IMR-90 (cell line): ENCODE measurements at regions not wholly inside any gene's neighbourhood (a gene's known extent, or its start where the extent isn't known, plus 50 kb on each side); places are given as distances from the start of the nearest gene placed in this dataset.
A peak's percentile ranks its signal among the peaks of the same experiment; 100 is the strongest.

Source experiments
- ATAC-seq: fragments of 200-7000 bp; cut with Tn5 transposase; 2 replicates; pipeline ENCODE4 v1.9.1; 2020; ENCODE audit warnings: low read depth, mild to moderate bottlenecking, moderate library complexity
- BruUV-seq: library from RNA; stranded (reverse); fragments of 400-500 nt; replicated peaks from 2 replicates; lab custom pipeline; 2021; lab: Mats Ljungman, UMichigan
- CTCF ChIA-PET: fragments of 300-600 bp; formaldehyde crosslinking; extraction: SDS; loops from one replicate; lab custom pipeline; 2021; ENCODE audit warnings: antibody characterized with exemption; lab: Yijun Ruan, JAX
- POLR2A ChIA-PET: fragments of 300-600 bp; sonication (Branson Sonifier 250); formaldehyde crosslinking; loops from one replicate; lab custom pipeline; 2022; ENCODE audit warnings: antibody characterized with exemption; ENCODE audit not compliant: unreplicated experiment; lab: Charles Lee
- DNase-seq: peaks from one replicate; pipeline ENCODE4 v3.0.0; 2013
- H2AFZ ChIP-seq: replicated peaks from 2 replicates; pipeline ENCODE3; 2013; ENCODE audit warnings: low read length, mild to moderate bottlenecking; ENCODE audit not compliant: poor library complexity
- H2AK5ac ChIP-seq: 2 replicates; pipeline ENCODE4 v1.6.1; 2013; ENCODE audit warnings: low read depth, low read length, inconsistent platforms
- H2AK9ac ChIP-seq: replicated peaks from 2 replicates; pipeline ENCODE3; 2013; ENCODE audit warnings: mild to moderate bottlenecking, low read depth, low read length, moderate library complexity; ENCODE audit not compliant: poor library complexity
- H2BK120ac ChIP-seq: 2 replicates; pipeline ENCODE4 v1.6.1; 2013; ENCODE audit warnings: low read depth, low read length, inconsistent platforms
- H2BK15ac ChIP-seq: 3 replicates; pipeline ENCODE4 v1.6.1; 2013; ENCODE audit warnings: low read depth, low read length, inconsistent platforms
- H2BK20ac ChIP-seq: 2 replicates; pipeline ENCODE4 v1.6.1; 2013; ENCODE audit warnings: low read depth, mild to moderate bottlenecking, inconsistent platforms, low read length, moderate library complexity
- H2BK5ac ChIP-seq: 2 replicates; pipeline ENCODE4 v1.6.1; 2013; ENCODE audit warnings: mild to moderate bottlenecking, low read depth, low read length, inconsistent platforms; ENCODE audit not compliant: poor library complexity, severe bottlenecking
- H3K14ac ChIP-seq: replicated peaks from 2 replicates; pipeline ENCODE4 v1.6.1; 2013; ENCODE audit warnings: low read depth, low read length, inconsistent platforms
- H3K18ac ChIP-seq: 2 replicates; pipeline ENCODE4 v1.6.1; 2013; ENCODE audit warnings: low read depth, low read length, control low read depth
- H3K23ac ChIP-seq: 2 replicates; pipeline ENCODE4 v1.6.1; 2013; ENCODE audit warnings: low read depth, low read length, inconsistent platforms
- H3K27ac ChIP-seq: 2 replicates; pipeline ENCODE4 v1.5.1; 2013; ENCODE audit warnings: mild to moderate bottlenecking, control low read depth, low read length; ENCODE audit not compliant: insufficient read depth
- H3K27me3 ChIP-seq: 2 replicates; pipeline ENCODE4 v1.6.1; 2013; ENCODE audit warnings: low read length; ENCODE audit not compliant: control insufficient read depth, insufficient read depth
- H3K36me3 ChIP-seq: 2 replicates; pipeline ENCODE4 v1.6.1; 2013; ENCODE audit warnings: low read length, mixed read lengths; ENCODE audit not compliant: control insufficient read depth, insufficient read depth
- H3K4ac ChIP-seq: 2 replicates; pipeline ENCODE4 v1.6.1; 2013; ENCODE audit warnings: low read depth, low read length, inconsistent platforms
- H3K4me1 ChIP-seq: 2 replicates; pipeline ENCODE4 v1.6.1; 2013; ENCODE audit warnings: low read length, mixed read lengths; ENCODE audit not compliant: control insufficient read depth, insufficient read depth
- H3K4me2 ChIP-seq: 2 replicates; pipeline ENCODE4 v1.6.1; 2013; ENCODE audit warnings: low read depth, mild to moderate bottlenecking, control low read depth, low read length, moderate library complexity
- H3K4me3 ChIP-seq: 2 replicates; pipeline ENCODE4 v1.5.1; 2013; ENCODE audit warnings: low read depth, mild to moderate bottlenecking, control low read depth, low read length, moderate library complexity; ENCODE audit not compliant: insufficient read depth
- H3K56ac ChIP-seq: 2 replicates; pipeline ENCODE4 v1.6.1; 2013; ENCODE audit warnings: low read length, inconsistent platforms; ENCODE audit not compliant: insufficient read depth; ENCODE audit errors: extremely low read depth
- H3K79me1 ChIP-seq, 2 experiments: 2 replicates each; pipeline ENCODE4 v1.6.1; 2013; ENCODE audit warnings: low read length in 2 of 2, inconsistent platforms in 1 of 2, low read depth in 1 of 2
- H3K9ac ChIP-seq: 2 replicates; pipeline ENCODE4 v1.6.1; 2013; ENCODE audit warnings: low read depth, low read length, control low read depth
- H3K9me1 ChIP-seq: 2 replicates; pipeline ENCODE4 v1.6.1; 2013; ENCODE audit warnings: low read length, inconsistent platforms; ENCODE audit not compliant: insufficient read depth
- H3K9me3 ChIP-seq: 2 replicates; pipeline ENCODE4 v1.6.1; 2013; ENCODE audit warnings: low read length; ENCODE audit not compliant: control insufficient read depth, insufficient read depth
- H4K20me1 ChIP-seq: 2 replicates; pipeline ENCODE4 v1.6.1; 2013; ENCODE audit warnings: low read length, inconsistent platforms; ENCODE audit not compliant: insufficient read depth
- H4K5ac ChIP-seq: 2 replicates; pipeline ENCODE4 v1.6.1; 2013; ENCODE audit warnings: mild to moderate bottlenecking, low read depth, low read length, control low read depth
- H4K8ac ChIP-seq, 2 experiments: 2 replicates each; pipeline ENCODE4 v1.6.1; 2013; ENCODE audit warnings: low read depth in 2 of 2, low read length in 2 of 2, control low read depth in 1 of 2, inconsistent platforms in 1 of 2
- H4K91ac ChIP-seq: 2 replicates; pipeline ENCODE4 v1.6.1; 2013; ENCODE audit warnings: low read depth, low read length, inconsistent platforms; ENCODE audit not compliant: insufficient read depth
- BHLHE40 ChIP-seq: fragments of 150-350 bp; IDR thresholded peaks from 2 replicates; pipeline ENCODE4 v1.6.1; 2016; ENCODE audit warnings: mild to moderate bottlenecking, low read depth, low read length
- CEBPB ChIP-seq: IDR thresholded peaks from 2 replicates; pipeline ENCODE4 v1.6.1; 2012; ENCODE audit warnings: low read depth, low read length, improper control_type of control experiment
- FOS ChIP-seq: fragments of 150-350 bp; IDR thresholded peaks from 2 replicates; pipeline ENCODE4 v1.6.1; 2016; ENCODE audit warnings: low read depth, low read length
- MAFK ChIP-seq: IDR thresholded peaks from 2 replicates; pipeline ENCODE4 v1.6.1; 2012; ENCODE audit warnings: low read depth, low read length, improper control_type of control experiment
- MAZ ChIP-seq: IDR thresholded peaks from 2 replicates; pipeline ENCODE4 v1.6.1; 2012; ENCODE audit warnings: low read depth, mild to moderate bottlenecking, low read length, improper control_type of control experiment, moderate library complexity, borderline replicate concordance
- MXI1 ChIP-seq: IDR thresholded peaks from 2 replicates; pipeline ENCODE4 v1.6.1; 2012; ENCODE audit warnings: low read depth, mild to moderate bottlenecking, low read length, moderate library complexity, borderline replicate concordance
- NFE2L2 ChIP-seq: fragments of 150-350 bp; IDR thresholded peaks from 2 replicates; pipeline ENCODE4 v1.6.1; 2016; ENCODE audit warnings: low read depth, mild to moderate bottlenecking, low read length
- POLR2A ChIP-seq: IDR thresholded peaks from 2 replicates; pipeline ENCODE4 v1.6.1; 2012; ENCODE audit warnings: mild to moderate bottlenecking, low read depth, low read length
- RCOR1 ChIP-seq: IDR thresholded peaks from 2 replicates; pipeline ENCODE4 v1.6.1; 2012; ENCODE audit warnings: mild to moderate bottlenecking, low read length, improper control_type of control experiment; ENCODE audit not compliant: insufficient replicate concordance
- RFX5 ChIP-seq: IDR thresholded peaks from 2 replicates; pipeline ENCODE4 v1.8.0; 2012; ENCODE audit warnings: low read depth, mild to moderate bottlenecking, low read length, moderate library complexity
- SMC3 ChIP-seq: fragments of 150-350 bp; IDR thresholded peaks from 2 replicates; pipeline ENCODE4 v1.6.1; 2016; ENCODE audit warnings: low read depth, mild to moderate bottlenecking, antibody characterized with exemption, low read length, moderate library complexity
- WGBS, 2 experiments: methylation state at CpG; one replicate each; pipeline versions ENCODE4 v1.1.5 to v1.1.7; 2013; ENCODE audit warnings: missing lambda C conversion rate in 2 of 2; ENCODE audit not compliant: insufficient read length in 1 of 2; ENCODE audit errors: extremely low coverage in 2 of 2; 5-methylcytosine and 5-hydroxymethylcytosine counted together
- dilution Hi-C: fragments of 300-500 bp; cut with HindIII; formaldehyde crosslinking; loops from one replicate; pipeline ENCODE4 v1.14.3; 2018; ENCODE audit warnings: low sequenced_read_pairs; ENCODE audit not compliant: unreplicated experiment
- in situ Hi-C: fragments of 300-500 bp; cut with MboI; formaldehyde crosslinking; loops from 3 replicates; pipeline ENCODE4 v1.14.3; 2019; ENCODE audit warnings: low sequenced_read_pairs, inconsistent platforms, mixed read lengths
- intact Hi-C: fragments of 100-400 bp; cut with micrococcal nuclease; formaldehyde crosslinking; loops from 2 replicates; pipeline ENCODE4 v1.10.0; 2022
- TF ChIP-seq, protein P1 (sequence below): fragments of 150-350 bp; IDR thresholded peaks from 2 replicates; pipeline ENCODE4 v1.6.1; 2017; ENCODE audit warnings: mild to moderate bottlenecking, antibody characterized with exemption, low read length, low read depth
- TF ChIP-seq, protein P2 (sequence below): fragments of 150-350 bp; IDR thresholded peaks from 2 replicates; pipeline ENCODE4 v1.6.1; 2016; ENCODE audit warnings: low read depth, mild to moderate bottlenecking, low read length, moderate library complexity, borderline replicate concordance

DNA sequence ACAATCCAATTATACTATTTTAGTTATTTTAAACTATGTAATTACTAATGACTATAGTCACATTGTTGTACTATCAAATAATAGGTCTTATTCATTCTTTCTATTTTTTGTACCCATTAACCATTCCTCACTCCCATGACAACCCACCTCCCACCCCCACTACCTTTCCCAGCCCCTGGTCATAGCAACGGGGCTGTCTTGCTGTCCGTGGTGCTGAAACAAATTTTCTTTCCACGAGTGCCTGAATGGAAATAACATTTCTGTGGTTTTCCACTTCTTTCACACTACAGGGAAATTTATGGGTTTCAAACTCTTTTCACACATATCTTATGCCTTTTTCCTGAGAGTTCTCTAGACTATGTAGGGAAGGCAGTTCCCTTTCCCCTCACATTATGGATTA, 326.6 kb downstream of the PHKB start:
- no peak overlapping the region for H3K23ac ChIP-seq
- no peak overlapping the region for H2AFZ ChIP-seq
- H3K9me1 ChIP-seq = no peaks in the 10 kb centered on the region
- no peaks in the 10 kb centered on the region for H3K79me1 ChIP-seq
- H2AK9ac ChIP-seq = no peak overlapping the region
- H3K4me3 ChIP-seq = no peak overlapping the region
- no peak overlapping the region for H2AK5ac ChIP-seq
- no peak overlapping the region for H2BK120ac ChIP-seq
- DNase-seq = peak; percentile 22
- no TSS peak for BruUV-seq
- H3K36me3 ChIP-seq = no peaks in the 10 kb centered on the region
- in situ Hi-C loops (no loop called here), intact Hi-C loops (loop anchor here (10.0 kb wide), 1 partner anchor 177 kb away; no protein-coding TSS in a partner anchor), dilution Hi-C loops (no loop called here)
- no peaks in the 10 kb centered on the region; the same call in 1 of the 2 replicates for H3K27me3 ChIP-seq
- H3K27ac ChIP-seq = no peak overlapping the region
- TF ChIP-seq CEBPB (no peak), SMC3 (no peak), FOS (no peak), RFX5 (no peak), BHLHE40 (no peak), POLR2A (no peak), MAFK (no peak), MAZ (no peak), MXI1 (no peak), NFE2L2 (no peak), RCOR1 (no peak)
- TF ChIP-seq, protein P1, sequence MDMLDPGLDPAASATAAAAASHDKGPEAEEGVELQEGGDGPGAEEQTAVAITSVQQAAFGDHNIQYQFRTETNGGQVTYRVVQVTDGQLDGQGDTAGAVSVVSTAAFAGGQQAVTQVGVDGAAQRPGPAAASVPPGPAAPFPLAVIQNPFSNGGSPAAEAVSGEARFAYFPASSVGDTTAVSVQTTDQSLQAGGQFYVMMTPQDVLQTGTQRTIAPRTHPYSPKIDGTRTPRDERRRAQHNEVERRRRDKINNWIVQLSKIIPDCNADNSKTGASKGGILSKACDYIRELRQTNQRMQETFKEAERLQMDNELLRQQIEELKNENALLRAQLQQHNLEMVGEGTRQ = no peak
- TF ChIP-seq, protein P2, sequence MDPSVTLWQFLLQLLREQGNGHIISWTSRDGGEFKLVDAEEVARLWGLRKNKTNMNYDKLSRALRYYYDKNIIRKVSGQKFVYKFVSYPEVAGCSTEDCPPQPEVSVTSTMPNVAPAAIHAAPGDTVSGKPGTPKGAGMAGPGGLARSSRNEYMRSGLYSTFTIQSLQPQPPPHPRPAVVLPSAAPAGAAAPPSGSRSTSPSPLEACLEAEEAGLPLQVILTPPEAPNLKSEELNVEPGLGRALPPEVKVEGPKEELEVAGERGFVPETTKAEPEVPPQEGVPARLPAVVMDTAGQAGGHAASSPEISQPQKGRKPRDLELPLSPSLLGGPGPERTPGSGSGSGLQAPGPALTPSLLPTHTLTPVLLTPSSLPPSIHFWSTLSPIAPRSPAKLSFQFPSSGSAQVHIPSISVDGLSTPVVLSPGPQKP = no peak
- ATAC-seq = no peak
- H4K8ac ChIP-seq = no peak overlapping the region
- H3K18ac ChIP-seq = no peak overlapping the region
- no peak overlapping the region for H3K9ac ChIP-seq
- H4K91ac ChIP-seq = no peak overlapping the region
- H2BK5ac ChIP-seq = no peak overlapping the region
- H3K4ac ChIP-seq = no peak overlapping the region
- H3K56ac ChIP-seq = no peak overlapping the region
- H3K4me2 ChIP-seq = no peak overlapping the region
- POLR2A ChIA-PET = no interaction called here
- H4K20me1 ChIP-seq = no peaks in the 10 kb centered on the region
- WGBS, 2 experiments = no CpG with 5 or more reads among the region's 3 CpGs
- no peaks in the 10 kb centered on the region; the same call in 1 of the 2 replicates for H3K9me3 ChIP-seq
- CTCF ChIA-PET = no interaction called here
- no peak overlapping the region for H3K14ac ChIP-seq
- no peaks in the 10 kb centered on the region for H3K4me1 ChIP-seq
- no peak overlapping the region for H4K5ac ChIP-seq
- H2BK15ac ChIP-seq = no peak overlapping the region
- no peak overlapping the region for H2BK20ac ChIP-seq
